LNCAP (cell line): ENCODE measurements at regions not wholly inside any gene's neighbourhood (a gene's known extent, or its start where the extent isn't known, plus 50 kb on each side); places are given as distances from the start of the nearest gene placed in this dataset.

Source experiments
- TF ChIP-seq, protein P1 (sequence below): fragments of 450-650 bp; IDR thresholded peaks from 2 replicates; pipeline ENCODE4 v1.5.1; 2017; ENCODE audit warnings: mild to moderate bottlenecking

DNA sequence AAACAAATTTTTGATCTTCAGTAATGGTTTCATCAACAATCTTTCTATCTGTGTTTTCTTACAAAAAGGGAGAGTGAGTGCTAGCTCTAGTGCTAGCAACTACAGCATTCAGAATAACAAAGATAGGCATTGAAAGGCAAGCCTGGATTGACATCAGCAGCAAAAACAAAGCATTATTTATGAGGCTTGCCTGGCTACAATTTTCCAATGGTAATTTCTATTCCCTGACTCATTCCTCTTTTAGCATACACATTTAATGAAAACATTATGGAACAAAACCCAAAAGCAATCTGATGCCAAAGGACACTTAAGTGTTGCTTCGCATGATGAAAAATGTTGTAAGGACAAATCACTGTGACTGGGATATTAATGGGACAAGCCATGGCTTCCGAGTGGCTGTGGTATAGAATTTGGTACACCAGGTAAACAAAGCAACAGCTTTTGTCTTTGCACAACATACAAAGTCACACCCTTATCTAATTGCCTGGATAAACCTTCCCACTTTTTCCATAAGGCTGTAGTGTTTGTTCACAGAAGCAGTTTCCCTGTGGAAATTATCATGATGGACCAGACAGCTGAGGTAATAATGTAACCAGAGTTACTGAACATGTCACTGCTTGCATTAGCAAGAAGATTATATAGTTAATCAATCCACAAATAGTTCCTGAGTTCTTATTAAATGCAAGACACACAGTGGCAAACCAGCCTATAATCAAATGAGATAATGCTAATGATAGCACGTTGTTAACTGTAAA, 179.8 kb upstream of the EDIL3 start:
- TF ChIP-seq, protein P1, sequence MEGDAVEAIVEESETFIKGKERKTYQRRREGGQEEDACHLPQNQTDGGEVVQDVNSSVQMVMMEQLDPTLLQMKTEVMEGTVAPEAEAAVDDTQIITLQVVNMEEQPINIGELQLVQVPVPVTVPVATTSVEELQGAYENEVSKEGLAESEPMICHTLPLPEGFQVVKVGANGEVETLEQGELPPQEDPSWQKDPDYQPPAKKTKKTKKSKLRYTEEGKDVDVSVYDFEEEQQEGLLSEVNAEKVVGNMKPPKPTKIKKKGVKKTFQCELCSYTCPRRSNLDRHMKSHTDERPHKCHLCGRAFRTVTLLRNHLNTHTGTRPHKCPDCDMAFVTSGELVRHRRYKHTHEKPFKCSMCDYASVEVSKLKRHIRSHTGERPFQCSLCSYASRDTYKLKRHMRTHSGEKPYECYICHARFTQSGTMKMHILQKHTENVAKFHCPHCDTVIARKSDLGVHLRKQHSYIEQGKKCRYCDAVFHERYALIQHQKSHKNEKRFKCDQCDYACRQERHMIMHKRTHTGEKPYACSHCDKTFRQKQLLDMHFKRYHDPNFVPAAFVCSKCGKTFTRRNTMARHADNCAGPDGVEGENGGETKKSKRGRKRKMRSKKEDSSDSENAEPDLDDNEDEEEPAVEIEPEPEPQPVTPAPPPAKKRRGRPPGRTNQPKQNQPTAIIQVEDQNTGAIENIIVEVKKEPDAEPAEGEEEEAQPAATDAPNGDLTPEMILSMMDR, result no peak

DNA sequence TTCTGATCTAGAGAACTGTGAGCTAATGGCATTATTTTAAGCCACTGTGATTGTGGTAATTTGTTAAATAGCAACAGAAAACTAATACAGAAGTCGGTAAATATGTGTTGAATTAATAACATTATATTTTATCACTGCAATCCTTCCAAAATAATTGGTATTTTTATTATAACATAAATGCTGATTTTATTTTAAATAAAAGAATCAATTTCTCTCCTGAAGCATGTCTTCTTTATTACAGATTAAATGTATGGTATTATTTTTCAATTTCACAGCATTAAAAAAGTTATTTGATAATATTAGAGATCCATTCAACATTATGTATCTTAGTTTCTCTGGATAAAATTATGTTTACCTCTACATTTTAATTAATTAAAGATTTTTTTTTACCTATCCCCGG, 165.5 kb upstream of the EDIL3 start:
- TF ChIP-seq, protein P1, result no peak

DNA sequence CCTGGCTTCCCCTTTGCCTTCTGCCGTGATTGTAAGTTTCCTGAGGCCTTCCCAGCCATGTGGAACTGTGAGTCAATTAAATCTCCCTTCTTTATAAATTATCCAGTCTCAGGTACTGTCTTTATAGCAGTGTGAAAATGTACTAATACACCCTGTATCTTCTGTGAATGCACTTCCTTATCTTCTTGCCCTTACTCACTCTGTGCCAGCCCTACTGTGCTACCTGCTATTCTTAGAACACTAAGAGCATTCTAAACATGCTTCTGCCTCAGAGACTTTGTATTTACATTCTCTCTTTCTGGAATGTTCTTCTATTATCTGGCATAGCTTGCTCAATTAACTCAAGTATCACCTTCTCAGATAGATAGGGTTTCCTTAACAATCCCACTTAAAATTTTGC, 164.4 kb upstream of the EDIL3 start:
- TF ChIP-seq, protein P1, result no peak

DNA sequence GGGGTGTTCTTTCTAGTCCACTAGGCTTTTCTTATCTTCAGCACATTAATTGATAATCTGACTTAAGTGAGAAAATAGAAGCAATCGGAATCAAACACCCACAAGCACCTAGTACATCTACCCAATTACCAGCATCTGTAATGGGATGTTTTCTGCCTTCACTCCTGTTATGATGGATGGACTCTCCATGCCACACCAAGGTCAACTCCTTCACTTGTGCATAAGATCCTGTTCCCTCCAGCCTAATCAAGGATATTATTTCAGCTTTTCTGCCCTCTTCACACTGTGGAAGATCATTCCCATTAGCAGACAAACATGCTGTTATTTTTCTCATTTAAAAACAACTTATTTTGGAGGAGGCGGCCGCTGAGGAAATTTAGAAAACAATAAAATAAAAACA, 162.0 kb upstream of the EDIL3 start:
- TF ChIP-seq, protein P1, result no peak

DNA sequence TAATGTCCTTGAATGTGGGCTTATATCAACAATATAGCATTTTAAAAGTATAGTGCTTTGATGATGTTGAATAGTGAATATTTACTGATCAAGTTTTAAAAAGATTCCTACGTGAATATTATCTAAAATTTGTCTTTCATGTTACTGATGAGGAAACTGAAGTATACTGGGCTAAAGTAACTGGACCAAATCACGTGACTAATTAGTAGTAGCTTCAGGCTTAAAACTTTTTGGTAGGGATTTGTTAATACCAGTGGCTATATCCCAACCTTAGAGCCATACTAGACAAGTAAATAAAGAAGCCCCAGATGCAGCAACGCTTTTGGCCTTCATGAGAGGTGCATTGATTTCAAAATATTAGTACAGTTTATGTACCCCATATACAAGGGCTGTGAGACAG, 152.1 kb upstream of the EDIL3 start:
- TF ChIP-seq, protein P1, result no peak

DNA sequence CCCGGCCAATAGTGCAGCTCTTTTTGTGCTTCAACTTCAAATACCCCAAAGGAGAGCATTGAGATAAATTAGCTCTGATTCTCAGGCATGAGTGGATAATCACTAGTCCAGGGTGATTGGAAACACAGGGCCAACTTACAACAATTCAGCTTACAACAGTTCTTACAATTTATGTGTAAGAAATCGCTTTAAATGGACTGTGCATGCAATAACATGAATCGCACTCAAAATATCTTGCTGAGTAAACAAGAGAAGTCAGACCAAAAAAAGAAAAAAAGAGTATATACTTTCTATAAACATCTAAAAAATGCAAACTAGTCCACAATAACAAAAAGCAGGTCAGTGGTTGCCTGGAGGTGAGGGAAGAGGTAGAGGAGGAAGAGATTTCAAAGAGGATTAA, 150.6 kb upstream of the EDIL3 start:
- TF ChIP-seq, protein P1, result no peak

DNA sequence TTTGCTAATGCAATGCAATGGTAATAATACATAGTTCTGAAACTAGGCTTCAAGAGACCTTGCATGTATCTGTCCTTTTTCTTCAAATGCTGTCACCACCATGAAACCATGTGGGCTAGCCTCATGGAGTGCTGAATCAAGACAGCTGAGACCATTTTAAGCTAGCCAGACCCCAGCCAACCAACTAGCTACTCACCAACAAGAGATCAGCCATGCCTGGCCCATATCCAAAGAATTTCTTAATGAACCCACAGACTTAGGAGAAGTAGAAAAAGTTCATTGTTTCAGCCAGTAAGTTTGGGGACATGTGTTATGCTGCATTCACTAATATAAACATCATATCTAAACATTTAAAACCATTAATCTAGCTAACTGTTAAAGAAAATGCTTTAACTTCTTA, 139.8 kb upstream of the EDIL3 start:
- TF ChIP-seq, protein P1, result no peak

DNA sequence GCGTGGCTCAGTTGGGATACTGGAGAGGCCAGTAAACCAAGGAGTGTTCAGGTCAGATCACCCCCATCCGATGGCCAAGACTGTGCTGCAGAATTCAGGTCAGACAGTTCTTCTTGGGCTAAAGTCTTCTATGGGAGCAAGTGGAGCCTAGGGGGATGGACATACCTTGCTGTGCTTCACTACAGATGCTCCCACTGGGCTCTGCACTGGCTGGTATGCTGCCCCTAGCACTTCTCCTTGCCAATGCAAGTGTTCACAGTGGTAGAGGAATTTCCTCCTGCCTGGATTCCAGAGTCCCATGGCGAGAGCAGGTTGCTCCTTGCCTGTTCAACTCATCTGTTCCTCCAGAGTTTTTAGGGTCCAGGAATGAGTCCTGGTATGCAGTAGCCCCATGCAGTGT, 134.2 kb upstream of the EDIL3 start:
- TF ChIP-seq, protein P1, result no peak
